K562 (cell line): ENCODE measurements at regions not wholly inside any gene's neighbourhood (a gene's known extent, or its start where the extent isn't known, plus 50 kb on each side); places are given as distances from the start of the nearest gene placed in this dataset.

Experiments used
- ATAC-seq: fragments of 200-7000 bp; cut with Tn5 transposase; 3 replicates; pipeline ENCODE4 v1.9.1; 2020; ENCODE audit warnings: moderate library complexity
- BruUV-seq: library from RNA; stranded (reverse); fragments of 400-500 nt; replicated peaks from 2 replicates; lab custom pipeline; 2021; lab: Mats Ljungman, UMichigan
- CTCF ChIA-PET: fragments of 300-600 bp; formaldehyde crosslinking; extraction: SDS; loops from one replicate; lab custom pipeline; 2021; ENCODE audit warnings: low intra/inter-chr PET ratio; lab: Yijun Ruan, JAX
- POLR2A ChIA-PET: fragments of 300-600, 350-650 bp; sonication (Branson Sonifier 250); formaldehyde crosslinking; extraction: SDS; loops from one replicate; lab custom pipeline; 2021; ENCODE audit warnings: antibody characterized with exemption, inconsistent platforms; lab: Yijun Ruan, JAX
- DNase-seq, 4 experiments: peaks; one replicate each; pipeline versions ENCODE4 v3.0.0 to v3.0.0-alpha.2; 2011 to 2018; ENCODE audit warnings: low spot score in 3 of 4, mixed read lengths in 3 of 4; ENCODE audit errors: extremely low read depth in 1 of 4
- FAIRE-seq: peaks from 2 replicates; lab custom pipeline; 2011; peaks lifted over from hg19 to GRCh38; lab: Jason Lieb, UNC
- H2AFZ ChIP-seq: 2 replicates; pipeline ENCODE4 v1.6.0; 2011; ENCODE audit warnings: low read depth, low read length, control low read depth, inconsistent platforms
- H3K27ac ChIP-seq: fragments of 200-600 bp; 3 replicates; pipeline ENCODE4 v1.8.0; 2011; ENCODE audit warnings: low read depth, mild to moderate bottlenecking, control low read depth, inconsistent platforms, low read length, moderate library complexity, mixed read lengths; ENCODE audit errors: extremely low read depth
- H3K27me3 ChIP-seq, 2 experiments: fragments of 300-600 bp in 1 of 2; 2 replicates in 1 of 2; 3 replicates in 1 of 2; pipeline versions ENCODE4 v1.6.0 to v1.8.0; 2011; ENCODE audit warnings: inconsistent platforms in 2 of 2, low read length in 2 of 2, mild to moderate bottlenecking in 1 of 2, mixed read lengths in 1 of 2, moderate library complexity in 1 of 2; ENCODE audit not compliant: control insufficient read depth in 2 of 2, insufficient read depth in 2 of 2
- H3K36me3 ChIP-seq: fragments of 300-600 bp; 3 replicates; pipeline ENCODE4 v1.8.0; 2011; ENCODE audit warnings: mild to moderate bottlenecking, low read length, inconsistent platforms; ENCODE audit not compliant: control insufficient read depth, insufficient read depth
- H3K4me1 ChIP-seq, 2 experiments: fragments of 200-600 bp in 1 of 2; replicated peaks in 1 of 2; 2 replicates in 1 of 2; 3 replicates in 1 of 2; pipeline versions ENCODE4 v1.5.1 to v1.8.0; 2011; ENCODE audit warnings: inconsistent platforms in 2 of 2, low read length in 2 of 2, mild to moderate bottlenecking in 1 of 2, mixed read lengths in 1 of 2, moderate library complexity in 1 of 2; ENCODE audit not compliant: control insufficient read depth in 2 of 2, insufficient read depth in 2 of 2
- H3K4me2 ChIP-seq: 2 replicates; pipeline ENCODE4 v1.6.1; 2011; ENCODE audit warnings: low read length, control low read depth, inconsistent platforms, mixed read lengths; ENCODE audit not compliant: insufficient read depth
- H3K4me3 ChIP-seq: fragments of 200-600 bp; sonication (generic), shearing (Covaris generic); 2 replicates; pipeline ENCODE4 v1.5.1; 2016; ENCODE audit warnings: control low read depth, inconsistent platforms
- H3K79me2 ChIP-seq: fragments of 200-600 bp; 3 replicates; pipeline ENCODE4 v1.8.0; 2011; ENCODE audit warnings: low read length, inconsistent platforms; ENCODE audit not compliant: control insufficient read depth, insufficient read depth
- H3K9ac ChIP-seq, 2 experiments: 2 replicates each; pipeline versions ENCODE4 v1.6.0 to v1.6.1; 2011; ENCODE audit warnings: low read depth in 2 of 2, low read length in 2 of 2, control low read depth in 1 of 2, inconsistent platforms in 1 of 2, mild to moderate bottlenecking in 1 of 2, mixed read lengths in 1 of 2; ENCODE audit not compliant: insufficient read depth in 1 of 2
- H3K9me1 ChIP-seq: one replicate; pipeline ENCODE4 v1.6.0; 2011; ENCODE audit warnings: inconsistent platforms, mild to moderate bottlenecking, low read length, moderate library complexity; ENCODE audit not compliant: control insufficient read depth, insufficient read depth
- H3K9me3 ChIP-seq: replicated peaks from 2 replicates; pipeline ENCODE4 v1.5.1; 2011; ENCODE audit warnings: low read depth, low read length, inconsistent platforms; ENCODE audit not compliant: control insufficient read depth, insufficient read depth
- H4K20me1 ChIP-seq: replicated peaks from 2 replicates; pipeline ENCODE4 v1.6.1; 2011; ENCODE audit warnings: low read length, inconsistent platforms, mixed read lengths; ENCODE audit not compliant: control insufficient read depth, insufficient read depth
- CC2D1A ChIP-seq: fragments of 450-650 bp; IDR thresholded peaks from 2 replicates; pipeline ENCODE4 v1.6.1; 2017; ENCODE audit warnings: mild to moderate bottlenecking
- DIDO1 ChIP-seq: fragments of 450-650 bp; IDR thresholded peaks from 2 replicates; pipeline ENCODE4 v1.6.1; 2016; ENCODE audit warnings: low read depth, missing biosample characterization, missing genetic modification characterization
- FOXM1 ChIP-seq, 2 experiments: fragments of 450-650 bp in 1 of 2; sonication (generic) in 1 of 2; formaldehyde crosslinking in 1 of 2; IDR thresholded peaks; 2 replicates each; pipeline versions ENCODE4 v1.6.1 to v1.9.0; 2017 to 2022; ENCODE audit warnings: low read depth in 2 of 2, mild to moderate bottlenecking in 2 of 2, missing genetic modification reagents in 1 of 2, moderate library complexity in 1 of 2
- HDAC1 ChIP-seq, 2 experiments: fragments of 450-650 bp; IDR thresholded peaks; 2 replicates each; pipeline ENCODE4 v1.6.1; 2016 to 2017; ENCODE audit warnings: inconsistent platforms in 1 of 2, mild to moderate bottlenecking in 1 of 2, moderate library complexity in 1 of 2
- HDAC8 ChIP-seq: fragments of 450-650 bp; IDR thresholded peaks from 2 replicates; pipeline ENCODE4 v1.6.1; 2016; ENCODE audit warnings: mild to moderate bottlenecking, missing genetic modification characterization, moderate library complexity, missing compliant biosample characterization
- MTA1 ChIP-seq: fragments of 450-650 bp; IDR thresholded peaks from 2 replicates; pipeline ENCODE4 v1.6.1; 2017; ENCODE audit warnings: borderline replicate concordance
- NBN ChIP-seq: fragments of 450-650 bp; IDR thresholded peaks from 2 replicates; pipeline ENCODE4 v1.6.1; 2016; ENCODE audit warnings: low read depth, mild to moderate bottlenecking
- SMAD2 ChIP-seq: fragments of 150-350 bp; IDR thresholded peaks from 2 replicates; pipeline ENCODE4 v1.6.1; 2014; ENCODE audit warnings: low read depth, mild to moderate bottlenecking, low read length
- TFAM ChIP-seq: fragments of 250-450 bp; sonication (Bioruptor Pico); conservative IDR thresholded peaks from 2 replicates; pipeline ENCODE4 v1.5.0; 2021; ENCODE audit warnings: mild to moderate bottlenecking, moderate library complexity
- ZKSCAN8 ChIP-seq: fragments of 200-800 bp; sonication (Bioruptor generic); IDR thresholded peaks from 2 replicates; pipeline ENCODE4 v1.6.1; 2016; ENCODE audit warnings: missing genetic modification characterization, missing compliant biosample characterization
- ZNF436 ChIP-seq: fragments of 250-450, 450-650 bp; sonication (Bioruptor Pico); formaldehyde crosslinking; IDR thresholded peaks from 2 replicates; pipeline ENCODE4 v1.7.0; 2020; ENCODE audit warnings: mild to moderate bottlenecking
- ZNF444 ChIP-seq: fragments of 250-450 bp; sonication (Bioruptor Pico); IDR thresholded peaks from 2 replicates; pipeline ENCODE4 v1.4.0; 2020; ENCODE audit warnings: mild to moderate bottlenecking, moderate library complexity
- ZNF561 ChIP-seq: fragments of 450-650 bp; formaldehyde crosslinking; conservative IDR thresholded peaks from 2 replicates; pipeline ENCODE4 v1.4.0; 2020; ENCODE audit warnings: mild to moderate bottlenecking, moderate library complexity
- WGBS: fragments of 100-300 bp; shearing (Covaris generic); methylation state at CpG from one replicate; pipeline ENCODE4 v1.1.6; 2016; ENCODE audit warnings: low coverage, mixed read lengths; ENCODE audit not compliant: insufficient coverage; ENCODE audit errors: missing lambda C conversion rate; 5-methylcytosine and 5-hydroxymethylcytosine counted together
- in situ Hi-C: fragments of 300-500 bp; cut with MboI; formaldehyde crosslinking; loops from 4 replicates; pipeline ENCODE4 v1.15.0; 2018; ENCODE audit warnings: inconsistent platforms, mixed read lengths
- intact Hi-C: fragments of 100-400 bp; cut with micrococcal nuclease; formaldehyde crosslinking; loops from 2 replicates; pipeline ENCODE4 v1.14.2; 2022
- TF ChIP-seq, protein P1 (sequence below): sonication (generic); formaldehyde crosslinking; IDR thresholded peaks from 2 replicates; pipeline ENCODE4 v1.8.0; 2022; ENCODE audit warnings: mild to moderate bottlenecking, missing genetic modification reagents
- TF ChIP-seq, protein P2 (sequence below): sonication (generic); formaldehyde crosslinking; IDR thresholded peaks from 2 replicates; pipeline ENCODE4 v1.8.1; 2023; ENCODE audit warnings: mild to moderate bottlenecking, missing genetic modification reagents
- TF ChIP-seq, protein P3 (sequence below): fragments of 450-650 bp; conservative IDR thresholded peaks from 2 replicates; pipeline ENCODE4 v1.6.1; 2016; ENCODE audit warnings: missing genetic modification characterization, low read depth, mild to moderate bottlenecking, missing compliant biosample characterization, moderate library complexity

DNA sequence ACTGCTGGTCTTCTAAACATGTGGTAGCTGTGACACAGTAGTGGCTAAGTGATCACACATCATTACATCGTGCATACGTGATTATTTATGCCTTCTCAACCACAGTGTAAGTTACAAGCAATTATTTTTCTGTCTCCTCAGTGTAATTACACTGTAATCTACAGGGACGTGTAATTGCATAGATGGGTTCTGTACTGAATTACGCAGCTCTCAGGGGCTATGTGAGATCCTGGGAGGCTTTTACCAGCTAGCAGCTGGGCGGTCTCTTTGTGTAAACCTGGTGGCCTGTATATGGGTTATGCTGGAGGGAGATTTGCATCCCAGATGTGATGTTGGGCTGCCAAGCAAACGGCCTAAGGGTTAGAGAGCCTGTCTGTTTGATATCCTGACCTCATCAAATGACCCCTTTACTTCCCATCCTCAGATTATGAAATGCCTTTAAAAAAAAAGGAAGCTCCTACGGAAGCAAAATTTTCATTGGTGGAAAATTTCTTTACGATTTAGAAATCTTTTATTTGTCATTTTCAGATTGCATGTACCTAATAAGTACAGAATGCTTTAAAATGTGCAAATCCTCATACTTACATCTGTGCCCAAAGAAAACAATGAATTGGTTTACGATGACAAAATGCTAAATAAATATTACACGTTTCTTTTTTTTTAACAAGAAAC, 402.8 kb upstream of the JAG1 start:
- H3K36me3 ChIP-seq: no peaks in the 10 kb centered on the region
- FAIRE-seq: no peak
- no peak overlapping the region for H3K9ac ChIP-seq
- ChIA-PET CTCF (no interaction called here), POLR2A (no interaction called here)
- no peaks in the 10 kb centered on the region for H3K9me1 ChIP-seq
- H3K27ac ChIP-seq: no peak overlapping the region
- H3K4me3 ChIP-seq: no peak overlapping the region
- in situ Hi-C loops: no loop called here
- no peaks in the 10 kb centered on the region for H4K20me1 ChIP-seq
- no peaks in the 10 kb centered on the region for H3K4me1 ChIP-seq
- intact Hi-C loops: no loop called here
- no peak overlapping the region for H2AFZ ChIP-seq
- BruUV-seq: no TSS peak
- H3K27me3 ChIP-seq: no peaks in the 10 kb centered on the region
- 4% methylated on average over 10 of the region's 10 CpGs for whole genome bisulfite sequencing
- H3K79me2 ChIP-seq: no peaks in the 10 kb centered on the region
- no peak for ATAC-seq
- DNase-seq: no peak
- H3K9me3 ChIP-seq: no peaks in the 10 kb centered on the region
- H3K4me2 ChIP-seq: no peak overlapping the region
- TF ChIP-seq NBN (no peak), TFAM (CRISPR knock-in tag) (no peak), ZNF561 (no peak), ZNF436 (CRISPR knock-in tag) (no peak), ZKSCAN8 (CRISPR knock-in tag) (no peak), CC2D1A (no peak), FOXM1 (IDR thresholded peaks at IDR 0.05; ENCODE audit: low read depth) (no peak), FOXM1 (CRISPR knock-in tag; IDR thresholded peaks at IDR 0.05; ENCODE audit: low read depth) (no peak), HDAC8 (tag) (no peak), MTA1 (no peak), DIDO1 (no peak), SMAD2 (no peak), ZNF444 (CRISPR knock-in tag) (no peak), HDAC1 (IDR thresholded peaks at IDR 0.05) (no peak)
- TF ChIP-seq, protein P1, sequence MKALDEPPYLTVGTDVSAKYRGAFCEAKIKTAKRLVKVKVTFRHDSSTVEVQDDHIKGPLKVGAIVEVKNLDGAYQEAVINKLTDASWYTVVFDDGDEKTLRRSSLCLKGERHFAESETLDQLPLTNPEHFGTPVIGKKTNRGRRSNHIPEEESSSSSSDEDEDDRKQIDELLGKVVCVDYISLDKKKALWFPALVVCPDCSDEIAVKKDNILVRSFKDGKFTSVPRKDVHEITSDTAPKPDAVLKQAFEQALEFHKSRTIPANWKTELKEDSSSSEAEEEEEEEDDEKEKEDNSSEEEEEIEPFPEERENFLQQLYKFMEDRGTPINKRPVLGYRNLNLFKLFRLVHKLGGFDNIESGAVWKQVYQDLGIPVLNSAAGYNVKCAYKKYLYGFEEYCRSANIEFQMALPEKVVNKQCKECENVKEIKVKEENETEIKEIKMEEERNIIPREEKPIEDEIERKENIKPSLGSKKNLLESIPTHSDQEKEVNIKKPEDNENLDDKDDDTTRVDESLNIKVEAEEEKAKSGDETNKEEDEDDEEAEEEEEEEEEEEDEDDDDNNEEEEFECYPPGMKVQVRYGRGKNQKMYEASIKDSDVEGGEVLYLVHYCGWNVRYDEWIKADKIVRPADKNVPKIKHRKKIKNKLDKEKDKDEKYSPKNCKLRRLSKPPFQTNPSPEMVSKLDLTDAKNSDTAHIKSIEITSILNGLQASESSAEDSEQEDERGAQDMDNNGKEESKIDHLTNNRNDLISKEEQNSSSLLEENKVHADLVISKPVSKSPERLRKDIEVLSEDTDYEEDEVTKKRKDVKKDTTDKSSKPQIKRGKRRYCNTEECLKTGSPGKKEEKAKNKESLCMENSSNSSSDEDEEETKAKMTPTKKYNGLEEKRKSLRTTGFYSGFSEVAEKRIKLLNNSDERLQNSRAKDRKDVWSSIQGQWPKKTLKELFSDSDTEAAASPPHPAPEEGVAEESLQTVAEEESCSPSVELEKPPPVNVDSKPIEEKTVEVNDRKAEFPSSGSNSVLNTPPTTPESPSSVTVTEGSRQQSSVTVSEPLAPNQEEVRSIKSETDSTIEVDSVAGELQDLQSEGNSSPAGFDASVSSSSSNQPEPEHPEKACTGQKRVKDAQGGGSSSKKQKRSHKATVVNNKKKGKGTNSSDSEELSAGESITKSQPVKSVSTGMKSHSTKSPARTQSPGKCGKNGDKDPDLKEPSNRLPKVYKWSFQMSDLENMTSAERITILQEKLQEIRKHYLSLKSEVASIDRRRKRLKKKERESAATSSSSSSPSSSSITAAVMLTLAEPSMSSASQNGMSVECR (CRISPR knock-in tag): no peak
- TF ChIP-seq, protein P2, sequence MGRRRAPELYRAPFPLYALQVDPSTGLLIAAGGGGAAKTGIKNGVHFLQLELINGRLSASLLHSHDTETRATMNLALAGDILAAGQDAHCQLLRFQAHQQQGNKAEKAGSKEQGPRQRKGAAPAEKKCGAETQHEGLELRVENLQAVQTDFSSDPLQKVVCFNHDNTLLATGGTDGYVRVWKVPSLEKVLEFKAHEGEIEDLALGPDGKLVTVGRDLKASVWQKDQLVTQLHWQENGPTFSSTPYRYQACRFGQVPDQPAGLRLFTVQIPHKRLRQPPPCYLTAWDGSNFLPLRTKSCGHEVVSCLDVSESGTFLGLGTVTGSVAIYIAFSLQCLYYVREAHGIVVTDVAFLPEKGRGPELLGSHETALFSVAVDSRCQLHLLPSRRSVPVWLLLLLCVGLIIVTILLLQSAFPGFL: no peak
- TF ChIP-seq, protein P3, sequence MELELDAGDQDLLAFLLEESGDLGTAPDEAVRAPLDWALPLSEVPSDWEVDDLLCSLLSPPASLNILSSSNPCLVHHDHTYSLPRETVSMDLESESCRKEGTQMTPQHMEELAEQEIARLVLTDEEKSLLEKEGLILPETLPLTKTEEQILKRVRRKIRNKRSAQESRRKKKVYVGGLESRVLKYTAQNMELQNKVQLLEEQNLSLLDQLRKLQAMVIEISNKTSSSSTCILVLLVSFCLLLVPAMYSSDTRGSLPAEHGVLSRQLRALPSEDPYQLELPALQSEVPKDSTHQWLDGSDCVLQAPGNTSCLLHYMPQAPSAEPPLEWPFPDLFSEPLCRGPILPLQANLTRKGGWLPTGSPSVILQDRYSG (tag): no peak
